ENCODE measurements at regions not wholly inside any gene's neighbourhood (a gene's known extent, or its start where the extent isn't known, plus 50 kb on each side); places are given as distances from the start of the nearest gene placed in this dataset.

GRCh38 chr6:97465877-97466561 lies 183.0 kb upstream of the MMS22L start:
- intact Hi-C loops (cut with DNase I), result no loop called here
- H3K27ac ChIP-seq, result no peak overlapping the region
- no peaks in the 10 kb centered on the region for H3K27me3 ChIP-seq
- H3K4me1 ChIP-seq, result no peaks in the 10 kb centered on the region
- H3K9me3 ChIP-seq, result no peaks in the 10 kb centered on the region
- DNase-seq (no peak), ATAC-seq (no peak)
- H3K36me3 ChIP-seq (replicated peaks in 1 of 2; ENCODE audit: insufficient read depth in 1 of 2, low read depth in 2 of 2), result no peaks in the 10 kb centered on the region
- TF ChIP-seq POLR2A (IDR thresholded peaks at IDR 0.05) (no peak), CTCF (IDR thresholded peaks at IDR 0.05) (no peak)
- H3K4me3 ChIP-seq, result no peak overlapping the region
- WGBS, 2 donors, result 26 to 33% methylated on average over 6 of the region's 6 CpGs

DNA sequence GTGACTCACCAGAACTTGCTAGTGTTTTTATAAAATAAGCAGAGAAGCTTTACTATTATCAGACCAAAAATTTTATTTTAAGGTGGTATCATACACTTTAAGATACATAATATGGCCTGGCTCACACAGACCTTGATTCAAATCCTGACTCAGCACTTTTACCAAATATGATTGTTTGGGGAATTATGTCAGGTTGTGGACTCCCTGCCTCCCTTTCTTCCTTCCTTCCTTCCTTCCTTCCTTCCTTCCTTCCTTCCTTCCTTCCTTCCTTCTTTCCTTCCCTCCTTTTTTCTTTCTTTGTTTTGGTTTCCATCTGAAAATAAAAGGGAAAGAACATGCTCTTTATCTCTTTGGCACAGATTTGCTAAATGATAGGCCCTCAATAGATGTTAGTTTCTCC lies 186.0 kb upstream of the MMS22L start:
- no peaks in the 10 kb centered on the region for H3K36me3 ChIP-seq (replicated peaks in 1 of 2; ENCODE audit: insufficient read depth in 1 of 2, low read depth in 2 of 2)
- H3K4me3 ChIP-seq, result no peak overlapping the region
- H3K27ac ChIP-seq, result no peak overlapping the region
- H3K9me3 ChIP-seq, result no peaks in the 10 kb centered on the region
- intact Hi-C loops (cut with DNase I), result no loop called here
- DNase-seq (no peak), ATAC-seq (no peak)
- TF ChIP-seq CTCF (IDR thresholded peaks at IDR 0.05) (no peak), POLR2A (IDR thresholded peaks at IDR 0.05) (no peak)
- no peaks in the 10 kb centered on the region for H3K27me3 ChIP-seq
- H3K4me1 ChIP-seq, result no peaks in the 10 kb centered on the region

GRCh38 chr6:97469451-97469850 lies 186.4 kb upstream of the MMS22L start:
- no peaks in the 10 kb centered on the region for H3K36me3 ChIP-seq (replicated peaks in 1 of 2; ENCODE audit: insufficient read depth in 1 of 2, low read depth in 2 of 2)
- DNase-seq (no peak), ATAC-seq (no peak)
- no peak for TF ChIP-seq CTCF (IDR thresholded peaks at IDR 0.05)
- TF ChIP-seq POLR2A (IDR thresholded peaks at IDR 0.05), result no peak
- H3K4me3 ChIP-seq, result no peak overlapping the region
- no peak overlapping the region for H3K27ac ChIP-seq
- no peaks in the 10 kb centered on the region for H3K9me3 ChIP-seq
- H3K4me1 ChIP-seq, result no peaks in the 10 kb centered on the region
- H3K27me3 ChIP-seq, result no peaks in the 10 kb centered on the region
- intact Hi-C loops (cut with DNase I), result no loop called here
- WGBS, 2 donors, result 38 to 67% methylated on average over 1 of the region's 1 CpG

- H3K9me3 ChIP-seq, result no peaks in the 10 kb centered on the region
- TF ChIP-seq POLR2A (IDR thresholded peaks at IDR 0.05) (no peak), CTCF (IDR thresholded peaks at IDR 0.05) (no peak)
- intact Hi-C loops (cut with DNase I), result no loop called here
These were observed 187.3 kb upstream of the MMS22L start for GRCh38 chr6:97470322-97470721.

GRCh38 chr6:97473979-97474378 lies 191.0 kb upstream of the MMS22L start:
- 62 to 77% methylated on average over 4 of the region's 4 CpGs for WGBS, 2 donors
- Histone ChIP-seq H3K4me1 (no peaks in the 10 kb centered on the region), H3K27ac (no peak overlapping the region), H3K4me3 (no peak overlapping the region), H3K36me3 (replicated peaks in 1 of 2; ENCODE audit: insufficient read depth in 1 of 2, low read depth in 2 of 2) (no peaks in the 10 kb centered on the region), H3K27me3 (no peaks in the 10 kb centered on the region), H3K9me3 (peaks cover 0 to 2% (median 0%) of the 10 kb centered on the region in 3 donors)
- TF ChIP-seq POLR2A (IDR thresholded peaks at IDR 0.05), result no peak
- TF ChIP-seq CTCF (IDR thresholded peaks at IDR 0.05), result no peak
- intact Hi-C loops (cut with DNase I), result no loop called here
- no peak for DNase-seq
- ATAC-seq, result no peak

More at GRCh38 chr6:97470322-97470721, 187.3 kb upstream of the MMS22L start:
- Histone ChIP-seq H3K4me3 (no peak overlapping the region), H3K36me3 (replicated peaks in 1 of 2; ENCODE audit: insufficient read depth in 1 of 2, low read depth in 2 of 2) (no peaks in the 10 kb centered on the region), H3K27ac (no peak overlapping the region), H3K27me3 (no peaks in the 10 kb centered on the region), H3K4me1 (no peaks in the 10 kb centered on the region)
- 65 to 79% methylated on average over 2 of the region's 2 CpGs for WGBS, 2 donors
- no peak for DNase-seq
- ATAC-seq, result no peak
